ENCODE measurements at regions not wholly inside any gene's neighbourhood (a gene's known extent, or its start where the extent isn't known, plus 50 kb on each side); places are given as distances from the start of the nearest gene placed in this dataset.

DNA sequence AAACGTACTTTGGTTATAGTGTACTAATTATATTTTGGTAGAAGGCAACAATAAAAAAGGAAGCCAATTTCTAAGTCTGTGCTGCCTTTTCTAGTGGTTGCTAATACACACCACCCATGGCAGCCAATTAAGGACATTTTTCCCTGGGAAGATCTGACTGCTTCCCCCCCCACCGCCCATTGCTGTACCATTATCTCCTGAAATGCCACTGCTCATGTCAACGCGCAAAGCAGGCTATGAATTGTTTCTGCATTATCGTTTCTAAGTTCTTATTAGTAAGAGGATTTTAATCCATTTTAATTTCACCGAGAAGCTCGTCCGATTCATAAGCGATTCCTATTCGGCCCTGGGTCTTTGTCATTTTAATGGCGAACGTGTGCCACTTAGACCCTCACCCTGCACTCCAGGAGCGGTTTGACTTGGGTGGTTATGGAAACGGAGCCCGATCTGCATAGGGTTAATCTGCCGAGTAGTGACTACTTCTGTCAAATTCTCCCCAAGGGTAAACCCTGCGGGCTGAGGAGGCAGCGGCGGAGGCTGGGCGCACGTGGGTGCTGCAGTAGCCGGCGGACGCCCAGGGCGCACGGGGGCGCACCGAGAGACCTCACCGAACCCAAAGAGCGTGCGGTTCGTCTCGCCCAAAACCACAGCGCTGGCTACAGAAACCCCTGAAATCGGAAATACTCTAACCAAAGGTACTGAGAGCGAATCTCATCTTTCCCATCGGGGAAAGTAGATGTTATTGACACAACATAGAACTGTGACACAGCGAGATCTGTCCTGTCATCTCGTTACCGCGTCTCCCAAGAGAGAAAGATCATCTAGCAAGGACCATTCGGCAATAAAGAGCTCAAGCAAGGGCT, 55.8 kb upstream of the SHC3 start:
- DNase-seq (ENCODE audit: low read depth in 3 of 3, low spot score in 1 of 3): peak in 1 of 3 donors; percentile 2

GRCh38 chr9:89236955-89237573, 58.4 kb upstream of the SHC3 start:
- no peak for DNase-seq (ENCODE audit: low read depth in 3 of 3, low spot score in 1 of 3)

DNA sequence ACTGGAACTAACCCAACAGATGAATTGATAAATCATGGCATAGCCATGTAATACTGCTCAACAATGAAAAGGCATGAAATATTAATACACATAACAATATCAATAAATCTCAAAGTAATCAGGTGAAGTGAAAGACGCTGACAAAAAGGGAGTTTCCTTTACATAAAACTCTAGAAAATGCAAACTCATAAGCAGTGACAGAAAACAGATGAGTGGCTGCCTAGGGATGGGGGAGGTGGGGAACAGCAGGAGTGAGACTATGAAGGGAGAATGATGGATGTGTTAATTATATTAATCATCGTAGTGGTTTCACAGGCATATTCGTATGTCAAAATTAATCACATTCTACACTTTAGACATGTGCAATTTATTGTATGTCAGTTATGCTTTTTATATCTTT, 59.8 kb upstream of the SHC3 start:
- DNase-seq (ENCODE audit: low read depth in 3 of 3, low spot score in 1 of 3): no peak

- DNase-seq (ENCODE audit: low read depth in 3 of 3, low spot score in 1 of 3): no peak
Observed at GRCh38 chr9:89243296-89244061, 64.9 kb upstream of the SHC3 start.

DNA sequence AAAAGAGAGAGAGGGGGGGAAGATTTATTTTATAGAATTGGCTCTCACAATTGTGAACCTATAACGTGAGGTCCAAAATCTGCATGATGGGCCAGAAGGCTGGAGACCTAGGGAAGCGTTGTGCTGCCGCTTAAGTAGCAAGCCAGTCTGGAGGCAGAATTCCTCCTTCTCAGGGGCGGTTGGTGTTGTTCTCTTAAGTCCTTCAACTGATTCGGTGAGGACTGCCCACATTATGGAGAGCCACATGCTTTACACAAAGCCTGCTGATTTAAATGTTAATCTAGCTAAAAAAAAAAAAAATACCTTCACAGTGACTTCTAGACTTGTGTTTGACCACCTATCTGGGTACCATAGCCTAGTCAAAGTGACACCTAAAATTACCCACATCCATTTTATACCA, 64.2 kb upstream of the CKS2 start:
- no peak for DNase-seq (ENCODE audit: low read depth in 3 of 3, low spot score in 1 of 3)

DNA sequence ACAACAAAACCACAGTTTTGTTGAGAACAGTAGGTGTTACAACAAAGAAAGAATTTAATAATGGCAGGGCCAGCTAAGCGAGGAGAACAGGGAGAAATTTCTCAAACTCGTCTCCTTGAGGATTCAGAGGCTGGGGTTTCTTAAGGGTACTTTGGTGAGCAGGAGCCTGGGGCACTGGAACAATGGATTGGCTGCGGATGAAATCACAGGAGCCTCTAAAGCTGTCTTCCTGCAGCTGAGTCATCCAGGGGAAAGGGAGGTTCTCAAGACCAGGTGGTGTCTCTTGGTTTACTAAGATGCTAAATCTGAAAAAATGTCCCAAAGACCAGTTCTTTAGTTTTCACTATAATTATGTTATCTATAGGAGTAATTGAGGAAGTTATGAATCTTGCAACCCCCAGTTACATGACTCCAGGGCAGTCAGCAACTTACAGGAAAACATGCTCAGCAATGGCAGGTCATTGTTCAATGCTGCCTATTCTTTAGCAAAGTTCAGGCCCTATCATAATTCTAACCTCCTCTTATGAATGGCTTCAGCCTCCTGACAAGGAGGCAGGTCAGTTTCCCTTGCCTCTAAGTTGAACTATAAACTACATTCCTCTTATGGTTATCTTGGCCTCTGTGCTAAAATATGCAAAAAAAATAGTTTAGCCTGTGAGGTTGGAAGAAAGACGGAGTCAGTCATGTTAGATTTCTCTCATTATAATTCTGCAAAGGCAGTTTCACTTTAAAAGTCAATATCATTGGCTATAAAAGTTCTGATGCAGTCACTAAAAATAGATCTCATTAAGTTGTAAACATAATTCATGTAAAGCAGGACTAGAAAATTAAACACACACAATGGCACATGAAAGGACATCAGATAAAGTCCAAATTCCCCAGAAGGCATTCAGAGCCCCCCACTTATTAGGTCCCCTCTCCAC, 63.3 kb upstream of the CKS2 start:
- DNase-seq (ENCODE audit: low read depth in 3 of 3, low spot score in 1 of 3): no peak

DNA sequence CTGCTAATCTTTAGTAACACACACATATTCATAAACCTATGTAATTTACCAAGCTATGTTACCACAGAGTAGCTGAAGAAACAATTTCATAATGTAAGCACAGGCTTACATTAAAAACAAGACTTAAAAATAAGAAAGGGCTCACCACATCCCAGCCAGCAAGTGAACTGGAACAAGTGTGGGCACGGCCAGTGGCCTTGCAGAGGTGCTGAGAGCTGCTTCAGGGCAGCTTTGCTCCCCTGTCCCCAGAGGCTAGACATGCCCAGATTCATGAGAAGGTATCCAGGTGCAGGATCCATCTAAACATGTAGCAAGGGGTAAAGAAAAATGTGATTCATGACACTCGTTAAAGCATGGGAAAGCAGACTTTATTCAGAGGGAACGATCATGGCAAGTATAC, 62.0 kb upstream of the CKS2 start:
- DNase-seq (ENCODE audit: low read depth in 3 of 3, low spot score in 1 of 3): no peak

- no peak for DNase-seq (ENCODE audit: low read depth in 3 of 3, low spot score in 1 of 3)
Observed at GRCh38 chr9:89252651-89253267, 58.2 kb upstream of the CKS2 start.

GRCh38 chr9:89254058-89254772, 56.8 kb upstream of the CKS2 start:
- no peak for DNase-seq (ENCODE audit: low read depth in 3 of 3, low spot score in 1 of 3)

DNA sequence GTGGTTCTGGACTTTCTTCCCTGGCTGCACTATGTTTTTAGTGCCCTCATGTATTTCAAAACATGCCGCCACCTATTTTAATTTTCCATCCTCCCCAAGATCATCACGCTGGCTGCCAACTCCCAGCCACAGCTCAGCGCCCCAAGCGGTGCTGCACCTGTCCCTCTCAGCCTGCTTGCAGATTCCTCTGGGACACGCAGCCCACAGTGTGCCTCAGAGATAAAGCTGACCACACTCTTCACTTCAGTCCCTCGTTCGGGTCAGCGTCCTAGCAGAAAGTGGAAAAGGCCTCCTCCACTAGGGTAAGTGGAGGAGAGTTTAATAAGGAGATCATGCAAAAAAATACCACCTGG, 56.2 kb upstream of the CKS2 start:
- no peak for DNase-seq (ENCODE audit: low read depth in 3 of 3, low spot score in 1 of 3)

- DNase-seq (ENCODE audit: low read depth in 3 of 3, low spot score in 1 of 3): no peak
Observed at GRCh38 chr9:89256225-89256624, 54.8 kb upstream of the CKS2 start.

GRCh38 chr9:89256642-89257041, 54.4 kb upstream of the CKS2 start:
- no peak for DNase-seq (ENCODE audit: low read depth in 3 of 3, low spot score in 1 of 3)

- no peak for DNase-seq (ENCODE audit: low read depth in 3 of 3, low spot score in 1 of 3)
Observed at GRCh38 chr9:89260525-89260924, 50.5 kb upstream of the CKS2 start.
